ENCODE measurements at regions not wholly inside any gene's neighbourhood (a gene's known extent, or its start where the extent isn't known, plus 50 kb on each side); places are given as distances from the start of the nearest gene placed in this dataset.

- no peaks in the 10 kb centered on the region for H3K4me1 Mint-ChIP-seq
- no peak overlapping the region for H3K4me3 Mint-ChIP-seq
- H3K27ac Mint-ChIP-seq = no peak overlapping the region
- Histone ChIP-seq H3K36me3 (ENCODE audit: insufficient read depth, low read length) (no peaks in the 10 kb centered on the region), H3K4me3 (ENCODE audit: low read length) (no peak overlapping the region), H3K9me3 (ENCODE audit: low read length) (peaks cover 3% of the 10 kb centered on the region), H3K27ac (ENCODE audit: low read depth, low read length) (no peak overlapping the region), H3K27me3 (ENCODE audit: insufficient read depth, low read length, poor library complexity, severe bottlenecking) (peaks cover 6% of the 10 kb centered on the region), H3K4me1 (ENCODE audit: insufficient read depth, low read length) (no peaks in the 10 kb centered on the region)
- peak in 1 of 5 donors; percentile 35 for DNase-seq
- H3K36me3 Mint-ChIP-seq = peaks cover 0 to 3% (median 0%) of the 10 kb centered on the region in 3 donors
- ChIA-PET POLR2A (no interaction called here), CTCF (no interaction called here)
- H3K27me3 Mint-ChIP-seq = peaks cover 14 to 23% of the 10 kb centered on the region in 2 donors
- H3K9me3 Mint-ChIP-seq = peaks cover 20 to 27% (median 27%) of the 10 kb centered on the region in 5 donors
Measured at GRCh38 chr4:1488831-1489638, 82.8 kb upstream of the NKX1-1 start.

- ChIA-PET CTCF (no interaction called here), POLR2A (no interaction called here)
- Mint-ChIP-seq H3K4me3 (no peak overlapping the region), H3K27me3 (peaks cover 13 to 27% of the 10 kb centered on the region in 2 donors), H3K9me3 (peaks cover 21 to 28% (median 27%) of the 10 kb centered on the region in 5 donors), H3K36me3 (peaks cover 0 to 3% (median 0%) of the 10 kb centered on the region in 3 donors), H3K4me1 (no peaks in the 10 kb centered on the region), H3K27ac (no peak overlapping the region)
- Histone ChIP-seq H3K27me3 (ENCODE audit: insufficient read depth, low read length, poor library complexity, severe bottlenecking) (peaks cover 6% of the 10 kb centered on the region), H3K36me3 (ENCODE audit: insufficient read depth, low read length) (no peaks in the 10 kb centered on the region), H3K9me3 (ENCODE audit: low read length) (peaks cover 3% of the 10 kb centered on the region), H3K4me1 (ENCODE audit: insufficient read depth, low read length) (no peaks in the 10 kb centered on the region), H3K27ac (ENCODE audit: low read depth, low read length) (no peak overlapping the region), H3K4me3 (ENCODE audit: low read length) (no peak overlapping the region)
- DNase-seq = peak in 1 of 5 donors; percentile 12
Measured at GRCh38 chr4:1488357-1488756, 82.1 kb upstream of the NKX1-1 start.

GRCh38 chr4:1487761-1488160 is 81.5 kb upstream of the NKX1-1 start:
- Mint-ChIP-seq H3K4me1 (no peaks in the 10 kb centered on the region), H3K27me3 (peaks cover 13 to 30% of the 10 kb centered on the region in 2 donors), H3K9me3 (peaks cover 21 to 29% (median 27%) of the 10 kb centered on the region in 5 donors), H3K27ac (no peak overlapping the region), H3K36me3 (peaks cover 0 to 3% (median 0%) of the 10 kb centered on the region in 3 donors), H3K4me3 (peak overlapping the region in 1 of 7 donors; percentile 20)
- Histone ChIP-seq H3K27me3 (ENCODE audit: insufficient read depth, low read length, poor library complexity, severe bottlenecking) (peaks cover 6% of the 10 kb centered on the region), H3K36me3 (ENCODE audit: insufficient read depth, low read length) (no peaks in the 10 kb centered on the region), H3K9me3 (ENCODE audit: low read length) (peaks cover 3% of the 10 kb centered on the region), H3K4me1 (ENCODE audit: insufficient read depth, low read length) (no peaks in the 10 kb centered on the region), H3K27ac (ENCODE audit: low read depth, low read length) (no peak overlapping the region), H3K4me3 (ENCODE audit: low read length) (no peak overlapping the region)
- POLR2A ChIA-PET = no interaction called here
- CTCF ChIA-PET = no interaction called here
- peak in 1 of 5 donors; percentile 18 for DNase-seq

- Histone ChIP-seq H3K4me1 (ENCODE audit: insufficient read depth, low read length) (no peaks in the 10 kb centered on the region), H3K27me3 (ENCODE audit: insufficient read depth, low read length, poor library complexity, severe bottlenecking) (peaks cover 6% of the 10 kb centered on the region), H3K4me3 (ENCODE audit: low read length) (no peak overlapping the region), H3K36me3 (ENCODE audit: insufficient read depth, low read length) (no peaks in the 10 kb centered on the region), H3K27ac (ENCODE audit: low read depth, low read length) (no peak overlapping the region), H3K9me3 (ENCODE audit: low read length) (peaks cover 3% of the 10 kb centered on the region)
- Mint-ChIP-seq H3K4me3 (no peak overlapping the region), H3K4me1 (no peaks in the 10 kb centered on the region), H3K27me3 (peaks cover 11 to 27% of the 10 kb centered on the region in 2 donors), H3K27ac (no peak overlapping the region), H3K9me3 (peaks cover 21 to 31% (median 29%) of the 10 kb centered on the region in 5 donors), H3K36me3 (peaks cover 0 to 3% (median 0%) of the 10 kb centered on the region in 3 donors)
- ChIA-PET CTCF (no interaction called here), POLR2A (no interaction called here)
- DNase-seq = peak in 1 of 5 donors; percentile 9
Measured at GRCh38 chr4:1487106-1487505, 80.9 kb upstream of the NKX1-1 start.

- H3K4me1 ChIP-seq (ENCODE audit: insufficient read depth, low read length) = no peaks in the 10 kb centered on the region
- H3K36me3 Mint-ChIP-seq = peaks cover 0 to 4% (median 0%) of the 10 kb centered on the region in 3 donors
- no peak overlapping the region for H3K27ac ChIP-seq (ENCODE audit: low read depth, low read length)
- peaks cover 26 to 45% (median 35%) of the 10 kb centered on the region in 5 donors for H3K9me3 Mint-ChIP-seq
- H3K27me3 ChIP-seq (ENCODE audit: insufficient read depth, low read length, poor library complexity, severe bottlenecking) = no peaks in the 10 kb centered on the region
- no peak overlapping the region for H3K4me3 Mint-ChIP-seq
- DNase-seq = no peak
- no peak overlapping the region for H3K27ac Mint-ChIP-seq
- H3K36me3 ChIP-seq (ENCODE audit: insufficient read depth, low read length) = no peaks in the 10 kb centered on the region
- H3K9me3 ChIP-seq (ENCODE audit: low read length) = peaks cover 3% of the 10 kb centered on the region
- H3K4me1 Mint-ChIP-seq = no peaks in the 10 kb centered on the region
- H3K4me3 ChIP-seq (ENCODE audit: low read length) = no peak overlapping the region
- H3K27me3 Mint-ChIP-seq = peaks cover 13 to 31% of the 10 kb centered on the region in 2 donors
- CTCF ChIA-PET = no interaction called here
- POLR2A ChIA-PET = no interaction called here
Measured at GRCh38 chr4:1485280-1485679, 79.0 kb upstream of the NKX1-1 start.

GRCh38 chr4:1480720-1481119 is 74.5 kb upstream of the NKX1-1 start:
- peak in 1 of 5 donors; percentile 8 for DNase-seq
- peaks cover 0 to 2% (median 0%) of the 10 kb centered on the region in 3 donors for H3K36me3 Mint-ChIP-seq
- H3K9me3 ChIP-seq (ENCODE audit: low read length) = peaks cover 3% of the 10 kb centered on the region
- ChIA-PET POLR2A (no interaction called here), CTCF (no interaction called here)
- H3K4me3 Mint-ChIP-seq = no peak overlapping the region
- peaks cover 15 to 38% of the 10 kb centered on the region in 2 donors for H3K27me3 Mint-ChIP-seq
- H3K27me3 ChIP-seq (ENCODE audit: insufficient read depth, low read length, poor library complexity, severe bottlenecking) = no peaks in the 10 kb centered on the region
- H3K27ac Mint-ChIP-seq = no peak overlapping the region
- H3K4me1 ChIP-seq (ENCODE audit: insufficient read depth, low read length) = no peaks in the 10 kb centered on the region
- H3K27ac ChIP-seq (ENCODE audit: low read depth, low read length) = no peak overlapping the region
- peaks cover 21 to 43% (median 26%) of the 10 kb centered on the region in 5 donors for H3K9me3 Mint-ChIP-seq
- no peaks in the 10 kb centered on the region for H3K36me3 ChIP-seq (ENCODE audit: insufficient read depth, low read length)
- H3K4me3 ChIP-seq (ENCODE audit: low read length) = no peak overlapping the region
- H3K4me1 Mint-ChIP-seq = no peaks in the 10 kb centered on the region

- no peaks in the 10 kb centered on the region for H3K4me1 Mint-ChIP-seq
- peaks cover 11 to 44% of the 10 kb centered on the region in 2 donors for H3K27me3 Mint-ChIP-seq
- DNase-seq = no peak
- Histone ChIP-seq H3K4me3 (ENCODE audit: low read length) (no peak overlapping the region), H3K4me1 (ENCODE audit: insufficient read depth, low read length) (no peaks in the 10 kb centered on the region), H3K9me3 (ENCODE audit: low read length) (no peaks in the 10 kb centered on the region), H3K36me3 (ENCODE audit: insufficient read depth, low read length) (no peaks in the 10 kb centered on the region), H3K27me3 (ENCODE audit: insufficient read depth, low read length, poor library complexity, severe bottlenecking) (no peaks in the 10 kb centered on the region), H3K27ac (ENCODE audit: low read depth, low read length) (no peak overlapping the region)
- POLR2A ChIA-PET = no interaction called here
- peaks cover 0 to 1% (median 0%) of the 10 kb centered on the region in 3 donors for H3K36me3 Mint-ChIP-seq
- H3K9me3 Mint-ChIP-seq = peaks cover 13 to 33% (median 14%) of the 10 kb centered on the region in 5 donors
- no peak overlapping the region for H3K4me3 Mint-ChIP-seq
- H3K27ac Mint-ChIP-seq = no peak overlapping the region
- CTCF ChIA-PET = no interaction called here
Measured at GRCh38 chr4:1479454-1479853, 73.2 kb upstream of the NKX1-1 start.

GRCh38 chr4:1478766-1479355 is 72.6 kb upstream of the NKX1-1 start:
- no peaks in the 10 kb centered on the region for H3K9me3 ChIP-seq (ENCODE audit: low read length)
- POLR2A ChIA-PET = no interaction called here
- peaks cover 10 to 44% of the 10 kb centered on the region in 2 donors for H3K27me3 Mint-ChIP-seq
- no peaks in the 10 kb centered on the region for H3K4me1 ChIP-seq (ENCODE audit: insufficient read depth, low read length)
- H3K27ac ChIP-seq (ENCODE audit: low read depth, low read length) = no peak overlapping the region
- H3K4me3 Mint-ChIP-seq = no peak overlapping the region
- peaks cover 9 to 30% (median 12%) of the 10 kb centered on the region in 5 donors for H3K9me3 Mint-ChIP-seq
- no peaks in the 10 kb centered on the region for H3K36me3 ChIP-seq (ENCODE audit: insufficient read depth, low read length)
- no peak overlapping the region for H3K27ac Mint-ChIP-seq
- no peak overlapping the region for H3K4me3 ChIP-seq (ENCODE audit: low read length)
- no peak for DNase-seq
- H3K36me3 Mint-ChIP-seq = peaks cover 0 to 1% (median 0%) of the 10 kb centered on the region in 3 donors
- H3K4me1 Mint-ChIP-seq = no peaks in the 10 kb centered on the region
- CTCF ChIA-PET = no interaction called here
- no peaks in the 10 kb centered on the region for H3K27me3 ChIP-seq (ENCODE audit: insufficient read depth, low read length, poor library complexity, severe bottlenecking)

All from CD8-positive, alpha-beta memory T cell (primary cell).